HL-60/S4 (cell line): ENCODE measurements at regions not wholly inside any gene's neighbourhood (a gene's known extent, or its start where the extent isn't known, plus 50 kb on each side); places are given as distances from the start of the nearest gene placed in this dataset.

Source experiments
- in situ Hi-C: fragments of 300-500 bp; cut with MboI; formaldehyde crosslinking; loops from 2 replicates; pipeline ENCODE4 v1.14.3; 2022; ENCODE audit warnings: low sequenced_read_pairs

- in situ Hi-C loops: no loop called here
Observed at GRCh38 chr2:58533376-58533775, 292.3 kb upstream of the FANCL start.

GRCh38 chr2:58532641-58533040 is 291.5 kb upstream of the FANCL start:
- in situ Hi-C loops: no loop called here

- in situ Hi-C loops: no loop called here
Observed at GRCh38 chr2:58527647-58528046, 286.5 kb upstream of the FANCL start.

GRCh38 chr2:58521803-58522554 is 280.9 kb upstream of the FANCL start:
- in situ Hi-C loops: no loop called here

- in situ Hi-C loops: no loop called here
Observed at GRCh38 chr2:58520903-58521302, 279.8 kb upstream of the FANCL start.

GRCh38 chr2:58517881-58518280 is 276.8 kb upstream of the FANCL start:
- in situ Hi-C loops: no loop called here

GRCh38 chr2:58516695-58517094 is 275.6 kb upstream of the FANCL start:
- in situ Hi-C loops: no loop called here

GRCh38 chr2:58515827-58516573 is 274.9 kb upstream of the FANCL start:
- in situ Hi-C loops: no loop called here

GRCh38 chr2:58514252-58514651 is 273.1 kb upstream of the FANCL start:
- in situ Hi-C loops: no loop called here

- in situ Hi-C loops: no loop called here
Observed at GRCh38 chr2:58512878-58513277, 271.8 kb upstream of the FANCL start.

- in situ Hi-C loops: no loop called here
Observed at GRCh38 chr2:58508006-58508405, 266.9 kb upstream of the FANCL start.

- in situ Hi-C loops: no loop called here
Observed at GRCh38 chr2:58503918-58504317, 262.8 kb upstream of the FANCL start.

GRCh38 chr2:58502931-58503330 is 261.8 kb upstream of the FANCL start:
- in situ Hi-C loops: no loop called here

GRCh38 chr2:58501371-58502160 is 260.4 kb upstream of the FANCL start:
- in situ Hi-C loops: no loop called here

GRCh38 chr2:58497168-58497567 is 256.0 kb upstream of the FANCL start:
- in situ Hi-C loops: no loop called here

- in situ Hi-C loops: no loop called here
Observed at GRCh38 chr2:58495806-58496205, 254.7 kb upstream of the FANCL start.

- in situ Hi-C loops: no loop called here
Observed at GRCh38 chr2:58494071-58494501, 253.0 kb upstream of the FANCL start.

GRCh38 chr2:58484629-58485028 is 243.5 kb upstream of the FANCL start:
- in situ Hi-C loops: no loop called here

GRCh38 chr2:58484221-58484620 is 243.1 kb upstream of the FANCL start:
- in situ Hi-C loops: no loop called here

- in situ Hi-C loops: no loop called here
Observed at GRCh38 chr2:58483307-58483706, 242.2 kb upstream of the FANCL start.

- in situ Hi-C loops: no loop called here
Observed at GRCh38 chr2:58481670-58482069, 240.5 kb upstream of the FANCL start.

- in situ Hi-C loops: no loop called here
Observed at GRCh38 chr2:58480141-58480540, 239.0 kb upstream of the FANCL start.
